ENCODE measurements at regions not wholly inside any gene's neighbourhood (a gene's known extent, or its start where the extent isn't known, plus 50 kb on each side); places are given as distances from the start of the nearest gene placed in this dataset.
"Not testable (repeated sequence)": the region's sequence is repeated elsewhere in the genome, so short reads cannot be mapped to it uniquely, and the experiment has no call there.

- TF ChIP-seq POLR2AphosphoS5 (IDR thresholded peaks at IDR 0.05; ENCODE audit: insufficient read depth in 1 of 2, low read depth in 1 of 2) (peak in 1 of 2 donors; percentile 76), POLR2A (IDR thresholded peaks at IDR 0.05) (no peak)
- H3K4me1 ChIP-seq: peaks cover 25% of the 10 kb centered on the region
These were observed 190.2 kb upstream of the SLC38A2 start for GRCh38 chr12:46562625-46563225.

GRCh38 chr12:46561769-46562624 is 189.4 kb upstream of the SLC38A2 start:
- H3K36me3 ChIP-seq; intact Hi-C loops (cut with DNase I); H3K27me3 ChIP-seq; DNase-seq (ENCODE audit: extremely low spot score in 2 of 2); H3K9me3 ChIP-seq; H3K27ac ChIP-seq; H3K4me3 ChIP-seq: not testable (repeated sequence)
- H3K4me1 ChIP-seq: peaks cover 25% of the 10 kb centered on the region

More at GRCh38 chr12:46562625-46563225, 190.2 kb upstream of the SLC38A2 start:
- intact Hi-C loops (cut with DNase I): no loop called here
- no peak for DNase-seq (ENCODE audit: extremely low spot score in 2 of 2)
- no peaks in the 10 kb centered on the region for H3K36me3 ChIP-seq
- no peaks in the 10 kb centered on the region for H3K27me3 ChIP-seq
- no peak overlapping the region for H3K4me3 ChIP-seq
- H3K9me3 ChIP-seq: no peaks in the 10 kb centered on the region
- H3K27ac ChIP-seq: no peak overlapping the region

GRCh38 chr12:46560874-46561273 is 188.3 kb upstream of the SLC38A2 start:
- H3K27me3 ChIP-seq: no peaks in the 10 kb centered on the region
- H3K27ac ChIP-seq: no peak overlapping the region
- DNase-seq (ENCODE audit: extremely low spot score in 2 of 2): no peak
- H3K36me3 ChIP-seq: no peaks in the 10 kb centered on the region
- no peak for TF ChIP-seq POLR2AphosphoS5 (IDR thresholded peaks at IDR 0.05; ENCODE audit: insufficient read depth in 1 of 2, low read depth in 1 of 2)
- TF ChIP-seq CTCF (IDR thresholded peaks at IDR 0.05): no peak
- no peak for TF ChIP-seq POLR2A (IDR thresholded peaks at IDR 0.05)
- H3K4me1 ChIP-seq: peaks cover 25% of the 10 kb centered on the region
- no peaks in the 10 kb centered on the region for H3K9me3 ChIP-seq
- H3K4me3 ChIP-seq: no peak overlapping the region
- intact Hi-C loops (cut with DNase I): no loop called here

- Histone ChIP-seq H3K4me1 (peaks cover 33% of the 10 kb centered on the region), H3K9me3 (no peaks in the 10 kb centered on the region), H3K27ac (peak overlapping the region; percentile 66), H3K36me3 (no peaks in the 10 kb centered on the region), H3K27me3 (no peaks in the 10 kb centered on the region), H3K4me3 (no peak overlapping the region)
- no peak for DNase-seq (ENCODE audit: extremely low spot score in 2 of 2)
- intact Hi-C loops (cut with DNase I): no loop called here
- TF ChIP-seq POLR2A (IDR thresholded peaks at IDR 0.05) (no peak), CTCF (IDR thresholded peaks at IDR 0.05) (no peak), POLR2AphosphoS5 (IDR thresholded peaks at IDR 0.05; ENCODE audit: insufficient read depth in 1 of 2, low read depth in 1 of 2) (no peak)
These were observed 187.5 kb upstream of the SLC38A2 start for GRCh38 chr12:46560089-46560488.

- Histone ChIP-seq H3K9me3 (no peaks in the 10 kb centered on the region), H3K27me3 (no peaks in the 10 kb centered on the region), H3K36me3 (no peaks in the 10 kb centered on the region), H3K4me3 (no peak overlapping the region), H3K27ac (peak overlapping the region; percentile 66), H3K4me1 (peaks cover 38% of the 10 kb centered on the region)
- TF ChIP-seq POLR2AphosphoS5 (IDR thresholded peaks at IDR 0.05; ENCODE audit: insufficient read depth in 1 of 2, low read depth in 1 of 2) (peak in 1 of 2 donors; percentile 84), POLR2A (IDR thresholded peaks at IDR 0.05) (no peak), CTCF (IDR thresholded peaks at IDR 0.05) (no peak)
- DNase-seq (ENCODE audit: extremely low spot score in 2 of 2): no peak
- intact Hi-C loops (cut with DNase I): no loop called here
These were observed 186.7 kb upstream of the SLC38A2 start for GRCh38 chr12:46559311-46559710.

- Histone ChIP-seq H3K27ac (peak overlapping the region; percentile 66), H3K27me3 (no peaks in the 10 kb centered on the region), H3K4me3 (no peak overlapping the region), H3K4me1 (peaks cover 39% of the 10 kb centered on the region), H3K9me3 (no peaks in the 10 kb centered on the region), H3K36me3 (no peaks in the 10 kb centered on the region)
- TF ChIP-seq POLR2AphosphoS5 (IDR thresholded peaks at IDR 0.05; ENCODE audit: insufficient read depth in 1 of 2, low read depth in 1 of 2): no peak
- no peak for TF ChIP-seq CTCF (IDR thresholded peaks at IDR 0.05)
- TF ChIP-seq POLR2A (IDR thresholded peaks at IDR 0.05): no peak
- no peak for DNase-seq (ENCODE audit: extremely low spot score in 2 of 2)
- intact Hi-C loops (cut with DNase I): no loop called here
These were observed 186.1 kb upstream of the SLC38A2 start for GRCh38 chr12:46558677-46559076.

Data from vagina (tissue), 2 donors.